ENCODE measurements at regions not wholly inside any gene's neighbourhood (a gene's known extent, or its start where the extent isn't known, plus 50 kb on each side); places are given as distances from the start of the nearest gene placed in this dataset.

DNA sequence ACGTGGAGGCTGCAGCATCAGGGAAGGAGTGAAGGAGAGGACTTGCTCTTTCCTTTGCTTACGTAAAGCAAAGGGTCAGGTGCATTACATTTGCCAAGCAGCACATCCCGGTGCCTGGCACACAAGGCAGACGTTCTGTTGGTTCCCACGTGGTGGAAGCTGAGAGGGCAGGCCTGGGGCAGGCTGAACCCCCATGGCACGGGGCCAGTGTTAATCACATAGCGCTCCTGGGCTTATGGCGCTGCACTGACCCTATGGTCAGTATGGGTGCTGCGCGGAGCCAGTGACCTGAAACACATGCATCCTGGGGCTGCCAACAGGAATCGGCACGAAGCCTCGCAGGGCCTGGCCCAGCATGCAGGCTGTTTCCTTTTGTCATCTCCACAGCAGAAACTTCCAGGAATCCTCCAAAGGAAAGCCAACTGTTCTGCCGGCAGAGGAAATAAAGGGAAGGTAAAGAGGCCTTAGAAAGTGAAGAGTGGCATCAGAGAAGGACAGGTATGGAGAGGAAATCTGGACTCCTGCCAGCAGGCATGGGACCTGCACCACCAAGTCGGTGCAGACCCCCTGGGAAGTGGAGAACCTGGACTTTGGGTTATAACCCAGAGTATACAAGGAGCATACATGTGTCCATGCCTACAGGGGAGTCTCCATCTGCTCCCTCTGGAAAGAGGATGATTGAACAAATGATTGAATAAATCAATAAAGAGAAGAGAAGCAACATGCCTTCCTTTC, 560.2 kb downstream of the TCERG1L start:
- no peak for DNase-seq

DNA sequence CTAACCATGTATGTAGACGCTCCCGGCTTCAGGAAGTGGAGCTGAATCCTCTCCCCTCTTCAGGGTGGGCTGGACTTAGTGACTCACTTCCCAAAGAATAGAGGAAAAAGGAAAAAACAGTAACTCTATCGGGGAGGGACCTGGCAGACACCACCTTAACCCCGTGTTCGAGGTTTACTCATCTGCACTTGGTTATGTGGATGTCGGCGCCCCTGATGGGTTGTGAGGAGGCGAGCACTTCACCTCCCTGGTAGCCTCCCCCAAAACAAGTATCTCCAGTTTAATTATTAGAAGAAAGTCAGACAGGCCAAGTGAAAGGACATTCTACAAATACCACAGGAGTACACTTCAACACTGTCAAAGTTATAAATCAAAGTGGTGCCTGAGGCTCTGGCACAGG, 559.7 kb downstream of the TCERG1L start:
- no peak for DNase-seq

DNA sequence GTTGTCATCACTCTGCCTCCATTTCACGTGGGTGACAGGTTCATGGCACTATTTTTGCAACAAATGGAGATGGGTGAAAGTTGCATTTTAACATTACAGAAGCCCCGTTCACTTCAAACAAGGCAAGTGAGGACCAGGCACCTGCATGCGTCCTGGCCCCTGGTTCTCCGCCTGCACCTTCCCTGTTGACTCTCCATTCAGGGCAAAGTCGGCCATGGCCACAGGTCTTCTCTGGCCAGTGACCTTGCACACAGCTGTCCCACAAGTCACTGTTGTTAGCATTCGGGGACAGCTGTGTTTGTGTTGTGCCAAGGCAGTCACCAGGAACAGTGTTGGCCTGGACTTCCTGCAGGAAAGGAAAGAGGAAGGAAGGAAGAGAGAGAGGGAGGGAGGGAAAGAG, 554.9 kb downstream of the TCERG1L start:
- no peak for DNase-seq

DNA sequence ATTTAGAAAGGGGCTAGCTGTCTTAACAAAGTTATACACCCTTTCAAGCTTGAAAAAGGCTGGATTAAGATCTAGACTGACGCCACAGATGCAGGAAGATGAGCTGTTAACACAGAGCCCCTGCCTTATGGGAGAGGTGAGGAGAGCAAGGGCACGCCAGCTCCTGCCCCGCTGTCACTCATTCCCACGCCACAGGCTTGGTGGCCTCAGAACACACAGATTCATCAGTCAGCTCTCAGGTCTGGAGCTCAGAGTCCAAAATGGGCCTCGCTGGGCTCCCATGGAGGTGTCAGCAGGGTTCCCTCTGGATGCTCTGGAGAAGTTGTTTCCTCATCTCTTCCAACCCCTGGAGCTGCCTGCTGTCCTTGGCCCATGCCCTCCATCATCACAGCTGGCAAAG, 554.2 kb downstream of the TCERG1L start:
- DNase-seq: no peak

DNA sequence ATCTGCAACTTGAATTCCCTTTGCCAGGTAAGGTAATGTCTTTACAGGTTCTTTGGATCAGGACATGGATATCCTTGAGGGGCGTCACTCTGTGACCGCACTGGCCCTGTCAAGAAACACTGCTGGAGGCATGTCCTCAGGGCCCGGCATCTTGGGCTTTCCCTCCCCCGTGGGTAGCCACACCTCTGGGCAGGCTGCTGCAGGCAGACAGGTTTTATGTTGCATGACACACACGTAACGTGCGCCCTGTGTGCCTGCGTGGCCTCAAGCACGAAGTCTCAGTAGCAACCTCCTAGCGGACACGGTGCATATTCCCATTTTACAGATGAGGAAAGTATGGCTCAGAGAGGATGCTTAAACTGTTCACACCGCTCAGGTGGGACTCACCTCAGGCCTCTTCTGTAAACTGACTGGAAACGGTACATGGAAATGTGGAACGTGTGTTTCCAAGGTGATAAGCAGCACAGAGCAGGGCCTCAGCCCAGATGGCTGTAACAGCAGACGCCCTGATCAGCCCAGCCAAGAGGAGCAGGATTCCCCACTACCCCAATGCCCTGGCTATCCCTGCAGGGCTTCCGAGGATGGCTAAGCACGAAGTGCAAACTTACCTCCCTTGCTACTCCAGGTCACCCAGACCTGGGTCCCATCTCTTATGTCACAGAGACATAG, 553.6 kb downstream of the TCERG1L start:
- DNase-seq: no peak

DNA sequence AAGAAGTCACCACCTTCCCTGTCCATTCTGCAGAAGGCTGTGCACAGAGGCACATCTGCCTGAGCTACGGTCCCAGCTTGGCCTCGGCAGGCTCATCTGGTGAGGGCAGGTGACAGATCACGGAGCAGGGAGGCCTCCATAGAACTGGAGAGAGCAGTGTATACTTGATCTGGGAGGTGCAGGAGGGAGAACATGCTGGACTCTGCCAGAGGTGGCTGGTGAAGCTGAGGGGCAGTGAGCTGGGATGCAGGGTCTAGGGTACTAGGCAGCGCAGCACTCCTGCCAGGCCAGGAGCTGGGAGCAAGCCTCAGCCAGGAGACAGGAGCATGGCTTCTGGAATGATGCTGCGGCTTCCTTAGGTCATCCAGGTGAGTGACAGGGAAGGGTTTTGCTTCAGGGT, 553.0 kb downstream of the TCERG1L start:
- no peak for DNase-seq

DNA sequence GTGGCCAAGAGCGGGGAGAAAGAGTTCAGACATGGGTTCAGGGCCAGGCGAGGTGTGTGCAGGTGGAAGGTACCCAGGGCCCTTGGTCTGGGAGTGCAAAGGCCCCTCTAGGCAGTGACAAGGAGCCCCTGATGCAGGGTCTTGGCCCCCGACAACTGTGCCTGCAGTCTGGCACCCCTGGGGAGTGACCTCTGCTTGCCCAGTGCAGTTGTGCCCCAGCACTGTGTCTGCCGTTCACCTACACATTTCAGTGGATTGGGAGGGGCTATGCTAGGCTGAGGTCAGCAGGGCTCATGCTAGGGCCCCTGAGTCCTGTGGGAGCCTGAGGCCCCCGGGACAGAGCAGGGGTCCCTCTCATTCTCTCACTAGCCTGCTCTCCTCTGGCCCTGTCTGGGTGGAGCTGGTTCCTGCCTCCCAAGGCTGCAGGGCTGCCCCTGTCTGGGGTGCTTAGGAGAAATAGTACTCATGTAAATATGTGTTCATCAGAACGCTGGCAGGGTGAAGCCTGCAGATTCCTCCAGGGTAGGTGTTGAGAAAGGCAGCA, 550.4 kb downstream of the TCERG1L start:
- no peak for DNase-seq

DNA sequence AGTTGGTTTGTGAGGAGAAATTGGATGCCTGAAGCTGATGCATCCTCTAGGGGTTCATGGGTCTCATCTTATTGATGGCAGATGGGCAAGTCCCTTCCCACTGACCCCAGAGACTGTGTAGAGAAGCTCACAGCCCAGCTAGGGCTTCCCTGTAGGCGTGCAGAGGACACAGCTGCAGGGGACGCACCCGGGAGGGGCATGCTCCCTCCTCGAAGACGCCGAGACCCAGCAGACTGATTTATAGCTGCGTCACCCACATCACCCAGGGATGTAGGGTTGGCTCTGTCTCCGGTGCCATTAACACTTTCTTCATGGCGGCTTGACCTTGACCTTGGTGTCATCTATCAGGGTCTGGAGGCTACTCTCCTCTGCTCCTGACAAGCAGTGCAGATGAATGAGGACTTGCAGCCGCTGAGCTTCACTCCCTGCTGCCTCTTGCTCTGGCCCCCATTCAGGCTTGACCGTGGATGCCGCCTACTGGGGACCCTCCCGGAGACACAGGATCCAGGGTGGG, 549.7 kb downstream of the TCERG1L start:
- DNase-seq: no peak

DNA sequence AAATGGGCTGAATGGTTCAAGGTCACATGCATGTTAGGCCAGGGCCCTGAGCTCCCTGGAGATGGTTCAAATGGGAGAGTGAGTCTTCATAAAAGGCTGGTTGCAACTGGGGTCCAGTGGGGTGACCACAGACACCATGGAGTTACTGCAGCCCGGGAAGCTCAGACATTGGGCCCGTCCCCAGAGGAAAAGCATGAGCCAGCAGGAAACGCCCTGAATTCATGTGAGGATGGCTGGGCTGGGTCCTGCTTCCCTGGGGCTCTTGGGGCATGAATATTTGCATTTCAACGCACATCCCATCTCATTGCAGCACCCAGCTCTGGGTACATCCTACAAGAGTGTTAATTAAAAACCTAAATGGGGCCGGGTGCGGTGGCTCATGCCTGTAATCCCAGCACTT, 549.0 kb downstream of the TCERG1L start:
- no peak for DNase-seq

DNA sequence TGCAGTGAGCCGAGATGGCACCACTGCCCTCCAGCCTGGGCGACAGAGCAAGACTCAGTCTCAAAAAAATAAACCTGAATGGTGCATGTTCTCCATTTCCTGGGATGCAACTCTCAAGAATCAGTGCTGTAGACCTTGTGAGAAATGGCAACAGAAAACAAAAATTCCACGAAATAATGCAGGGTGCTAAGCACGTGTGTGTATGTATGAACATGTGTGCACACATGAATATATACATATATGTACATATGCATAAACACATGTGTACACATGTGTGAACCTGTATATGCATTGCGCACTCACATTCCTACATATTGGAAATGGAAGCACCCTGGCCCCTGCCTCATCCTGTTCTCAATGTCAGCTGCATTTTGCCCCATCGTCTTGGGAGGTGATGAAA, 548.5 kb downstream of the TCERG1L start:
- DNase-seq: no peak

DNA sequence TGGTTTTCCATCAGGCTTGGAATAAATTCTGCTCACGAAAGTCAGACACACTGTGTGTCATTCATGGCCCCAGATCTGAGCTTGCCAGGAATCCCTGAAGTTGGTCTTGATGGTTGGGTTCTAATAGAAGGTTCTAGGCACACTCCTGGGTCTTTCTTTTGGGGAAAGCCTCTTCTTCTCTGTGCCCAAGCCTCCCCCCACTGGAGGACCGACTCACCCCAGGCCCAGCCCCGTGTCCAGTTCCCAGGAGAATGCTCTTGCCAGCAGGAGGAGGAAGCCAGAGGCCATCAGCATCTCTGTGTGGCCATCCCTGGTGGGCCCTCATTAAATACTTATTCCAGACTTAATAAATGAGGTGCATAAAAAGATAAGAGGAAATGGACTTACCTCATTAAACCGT, 548.0 kb downstream of the TCERG1L start:
- DNase-seq: no peak

DNA sequence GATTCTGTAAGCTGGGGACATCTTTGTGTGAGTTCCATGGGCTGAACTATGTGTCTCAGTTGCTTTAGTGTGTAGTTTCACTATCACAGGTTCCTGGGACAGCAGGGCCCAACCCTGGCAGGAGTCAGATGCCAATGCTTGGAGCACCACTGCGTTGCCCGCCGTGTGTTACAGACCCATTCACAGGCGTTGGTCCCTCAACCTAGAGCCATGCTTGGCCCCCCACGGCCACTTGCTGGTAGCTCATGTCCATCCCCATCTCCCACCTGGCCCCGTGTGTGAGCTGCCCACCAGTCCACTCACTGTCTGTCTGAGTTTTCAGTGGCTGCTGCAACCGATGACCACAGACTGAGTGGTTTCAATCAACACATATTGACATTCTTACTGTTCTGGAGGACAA, 546.9 kb downstream of the TCERG1L start:
- DNase-seq: no peak

DNA sequence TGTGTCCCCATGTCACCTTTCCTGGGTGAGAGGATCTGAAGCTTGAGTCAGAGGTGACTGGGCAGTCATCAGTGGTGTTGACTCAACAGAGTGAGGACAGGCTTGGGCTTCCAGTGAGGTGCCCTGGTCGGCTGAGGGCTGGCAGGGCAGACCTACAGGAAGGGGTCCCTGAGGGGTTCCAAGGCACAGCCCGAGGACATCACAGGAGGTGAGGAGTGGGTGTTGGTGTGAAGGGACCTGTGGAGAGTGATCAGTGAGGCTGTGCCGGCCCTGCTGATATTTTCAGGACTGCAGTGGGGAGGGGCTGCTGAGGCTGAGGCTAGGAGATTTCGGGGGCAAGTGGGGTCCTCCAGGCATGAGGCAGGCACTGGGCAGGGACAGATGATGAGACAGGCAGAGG, 545.5 kb downstream of the TCERG1L start:
- no peak for DNase-seq

DNA sequence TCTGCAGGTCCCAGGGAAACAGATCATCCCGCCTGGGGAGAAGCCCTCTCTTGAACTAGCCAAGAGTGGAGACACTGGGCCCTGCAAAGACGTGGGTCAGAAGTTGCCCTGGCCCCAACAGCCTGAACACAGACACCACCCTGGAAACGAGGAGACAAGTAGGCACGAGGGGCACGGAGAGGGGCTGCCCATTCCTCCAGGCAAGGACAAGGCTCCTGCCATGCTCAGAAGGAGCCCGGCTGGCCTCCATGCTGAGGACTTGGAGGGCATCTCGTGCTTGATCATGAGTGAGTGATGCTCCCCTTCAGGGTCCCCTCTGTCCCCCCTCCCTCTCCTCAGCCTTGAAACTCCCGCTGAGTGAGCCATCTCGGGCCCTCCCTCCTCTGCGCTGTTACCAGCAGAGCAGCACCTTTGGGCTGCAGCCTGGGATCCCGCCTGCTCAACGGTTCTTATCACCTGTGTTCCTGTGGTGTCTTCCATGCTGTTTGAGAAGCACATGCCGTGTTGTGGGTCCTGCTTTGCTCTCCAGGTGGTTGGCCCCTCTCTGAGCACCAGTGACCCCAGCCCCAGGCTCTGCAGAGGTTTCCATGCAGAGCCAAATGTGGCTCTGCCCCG, 544.3 kb downstream of the TCERG1L start:
- DNase-seq: no peak

DNA sequence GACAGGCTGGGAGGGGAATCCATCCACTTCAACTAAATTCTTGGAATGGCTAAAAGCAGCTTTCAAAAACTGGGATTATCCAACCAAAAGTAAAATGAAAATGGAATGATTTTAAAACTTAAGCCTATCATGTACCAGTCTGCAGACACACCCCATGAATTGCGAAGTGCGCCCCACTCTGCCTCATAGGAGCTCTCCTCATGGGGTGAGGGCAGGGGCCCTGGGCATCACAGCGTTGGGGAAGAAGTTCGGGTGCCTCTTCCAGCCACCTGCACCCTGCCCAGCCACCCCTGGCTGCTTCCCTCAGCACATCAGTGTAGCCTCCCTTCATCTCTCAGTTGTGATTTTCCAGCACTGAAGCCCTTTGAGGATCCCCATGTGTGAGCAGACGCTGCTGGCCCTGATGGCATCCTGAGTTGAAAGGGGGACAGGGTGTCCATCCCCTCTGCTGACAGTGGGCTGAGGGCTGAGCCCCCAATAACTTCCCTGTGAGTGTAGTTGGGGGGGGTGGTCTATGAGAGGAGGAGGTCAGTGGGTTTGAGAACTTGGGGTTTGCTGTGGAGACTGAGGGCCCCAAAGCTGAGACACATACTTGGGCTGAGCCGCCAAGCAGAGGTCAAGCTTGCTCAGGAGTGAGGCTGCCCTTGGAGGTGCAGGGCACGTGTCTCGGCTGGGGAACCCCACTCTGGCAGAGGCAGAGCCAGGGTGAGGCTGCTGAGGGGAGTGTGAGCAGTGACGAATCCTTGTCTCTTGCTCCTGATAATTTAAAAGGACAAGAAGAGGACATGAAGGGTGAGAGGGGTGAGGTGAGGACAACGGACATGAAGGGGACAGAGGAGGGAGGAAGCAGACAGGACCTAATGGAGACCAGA, 542.1 kb downstream of the TCERG1L start:
- no peak for DNase-seq

DNA sequence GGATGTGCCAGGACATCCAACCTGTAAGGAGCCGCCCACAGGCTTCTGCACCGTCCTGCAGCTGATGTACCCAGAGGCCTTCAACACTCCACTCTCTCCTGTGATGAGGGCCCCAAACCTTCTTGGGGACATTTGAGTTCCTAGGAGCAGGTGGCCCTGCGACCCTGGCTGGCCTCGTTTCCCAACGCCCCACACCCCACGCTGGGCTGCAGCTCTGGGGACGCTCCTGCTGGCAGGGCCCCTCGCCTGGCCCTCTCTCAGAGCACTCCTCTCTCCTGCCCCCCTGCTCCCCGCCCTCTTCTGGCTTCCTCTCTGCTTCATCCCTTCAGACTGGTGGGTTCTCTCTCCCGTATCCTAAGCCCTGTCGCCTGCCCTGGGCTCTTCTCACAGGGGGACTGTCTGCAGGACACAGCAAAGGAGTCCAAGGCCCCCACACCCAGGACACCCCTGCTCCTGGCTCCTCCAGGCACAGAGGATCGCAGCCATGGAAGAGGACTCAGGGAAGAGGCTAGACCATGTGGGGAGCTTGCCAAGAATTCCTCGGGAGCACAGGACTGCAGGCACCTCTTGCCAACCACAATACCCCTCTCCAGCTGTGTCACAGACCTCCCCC, 541.4 kb downstream of the TCERG1L start:
- DNase-seq: no peak

DNA sequence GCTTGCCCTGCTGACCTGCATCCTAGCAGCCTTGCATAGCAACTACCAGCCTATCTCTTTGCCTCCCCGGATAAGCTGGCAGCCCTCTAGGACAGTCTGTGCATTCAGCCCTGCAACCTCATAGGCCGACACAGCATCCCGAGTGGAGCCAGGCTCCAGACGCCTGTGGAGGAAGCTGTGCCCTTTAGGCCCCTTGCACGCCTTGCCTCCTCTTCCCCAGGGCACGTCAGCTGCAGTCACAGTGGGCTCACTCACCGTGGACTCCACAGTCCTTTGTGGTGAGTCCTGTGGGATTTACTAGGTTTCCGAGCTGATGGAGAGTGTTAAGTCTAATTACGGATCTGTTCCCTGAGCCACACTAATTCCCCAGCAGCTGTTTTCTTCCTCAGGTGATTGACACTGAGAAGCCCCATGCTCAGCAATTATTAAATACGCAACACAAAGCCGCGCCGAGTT, 540.0 kb downstream of the TCERG1L start:
- DNase-seq: no peak

DNA sequence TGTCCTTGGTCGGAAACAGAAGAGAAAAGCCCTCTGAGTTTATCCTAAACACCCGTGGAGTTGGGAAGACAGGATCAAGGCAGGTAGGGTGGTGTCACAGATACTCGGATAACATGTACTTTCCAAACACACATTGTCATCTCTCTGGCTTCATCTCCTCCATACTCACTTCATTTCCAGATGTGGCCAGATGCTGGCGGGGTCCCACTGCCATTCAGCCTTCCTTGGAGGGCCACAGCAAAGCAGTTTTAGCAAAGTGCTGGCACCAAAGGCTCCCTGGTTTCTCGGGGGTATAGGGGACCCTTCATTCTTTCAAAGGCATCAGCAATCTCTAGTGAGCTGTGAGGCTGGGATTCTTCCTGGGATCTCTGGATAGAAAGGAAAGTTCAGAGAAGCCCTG, 539.5 kb downstream of the TCERG1L start:
- DNase-seq: no peak

DNA sequence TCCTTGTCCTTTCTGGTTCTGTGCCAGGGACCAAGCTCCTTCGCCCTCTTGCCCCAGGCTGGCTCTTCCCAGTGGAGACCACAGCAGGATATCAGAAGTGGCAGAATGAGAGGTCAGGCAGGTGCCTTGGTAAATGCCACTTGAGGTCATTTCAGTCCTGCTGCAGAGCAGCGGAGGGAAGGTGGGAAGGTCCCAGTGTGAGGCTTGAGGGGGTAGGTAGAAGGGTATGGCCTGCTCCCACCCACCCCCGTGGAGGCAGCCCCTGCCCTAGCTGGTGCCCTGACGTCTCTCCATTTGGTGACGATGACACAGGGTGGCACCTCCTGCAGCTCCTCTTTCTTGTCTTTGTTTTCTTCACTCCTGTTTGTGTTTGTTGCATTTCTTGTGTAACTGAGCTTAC, 538.8 kb downstream of the TCERG1L start:
- DNase-seq: no peak

DNA sequence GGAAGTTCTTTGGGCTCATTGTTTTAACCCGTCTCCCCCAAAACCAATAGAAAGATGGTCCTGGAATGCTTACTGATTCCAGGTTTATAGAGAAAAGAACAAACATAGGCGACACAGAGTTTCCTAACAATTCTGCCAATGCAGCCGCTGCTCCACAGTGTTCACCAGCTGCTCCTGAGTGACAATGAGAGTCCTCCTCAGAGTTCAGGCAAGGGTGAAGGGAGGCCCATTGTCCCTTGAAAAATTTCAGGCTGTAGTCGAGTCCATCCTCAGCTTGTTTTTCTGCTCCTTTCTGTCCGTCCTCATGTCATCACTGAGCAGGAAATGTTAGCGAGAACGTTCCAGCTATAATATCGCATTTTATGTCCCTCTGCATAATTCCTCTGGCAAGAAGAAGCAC, 537.6 kb downstream of the TCERG1L start:
- no peak for DNase-seq

DNA sequence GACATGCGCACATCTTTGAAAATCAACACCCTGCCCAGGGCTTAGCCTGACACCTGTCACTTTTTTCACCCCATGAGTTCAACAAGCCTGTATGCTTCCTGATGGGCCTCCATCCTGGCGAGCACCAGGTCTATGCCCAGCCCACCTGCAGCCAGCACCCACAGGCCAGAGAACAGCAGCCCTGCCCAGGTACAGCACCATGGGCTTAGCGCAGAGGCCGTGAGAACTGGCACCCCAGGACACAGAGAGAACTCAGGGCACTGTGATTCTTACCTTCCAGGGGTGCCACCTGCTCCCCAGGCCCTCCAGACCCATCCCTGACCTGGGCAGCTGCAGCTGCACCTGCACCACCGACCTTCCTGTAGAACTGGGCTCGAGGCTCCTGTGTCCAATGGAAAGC, 536.6 kb downstream of the TCERG1L start:
- DNase-seq: no peak

DNA sequence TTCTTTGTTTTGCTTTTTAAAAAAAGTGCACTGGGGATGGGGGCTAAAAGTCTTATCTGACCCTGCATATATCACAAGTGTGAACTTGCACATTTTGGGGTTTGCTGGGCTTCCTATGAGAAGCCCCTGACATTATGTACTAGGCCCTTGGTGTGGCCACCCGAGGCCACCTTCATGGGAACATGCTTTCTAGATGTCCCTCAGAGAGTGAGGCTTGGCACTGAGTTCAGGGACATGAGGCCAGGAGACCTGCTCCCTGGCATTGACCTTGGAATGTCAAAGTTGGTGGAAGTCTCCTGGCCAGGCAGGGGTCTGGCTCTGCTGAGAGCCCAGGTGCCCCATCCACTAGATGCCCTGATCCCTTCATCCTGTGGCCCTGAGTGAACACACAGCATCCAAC, 536.2 kb downstream of the TCERG1L start:
- DNase-seq: no peak

Measured in activated CD4-positive, alpha-beta T cell treated with anti-CD3 and anti-CD28 coated beads, Interleukin-2, amount 50 U/mL, for 1 hour (primary cell).